ENCODE measurements at regions not wholly inside any gene's neighbourhood (a gene's known extent, or its start where the extent isn't known, plus 50 kb on each side); places are given as distances from the start of the nearest gene placed in this dataset.

GRCh38 chr3:19093084-19093483 lies 55.2 kb upstream of the KCNH8 start:
- DNase-seq (ENCODE audit: low spot score), result no peak
- TF ChIP-seq, protein P1, sequence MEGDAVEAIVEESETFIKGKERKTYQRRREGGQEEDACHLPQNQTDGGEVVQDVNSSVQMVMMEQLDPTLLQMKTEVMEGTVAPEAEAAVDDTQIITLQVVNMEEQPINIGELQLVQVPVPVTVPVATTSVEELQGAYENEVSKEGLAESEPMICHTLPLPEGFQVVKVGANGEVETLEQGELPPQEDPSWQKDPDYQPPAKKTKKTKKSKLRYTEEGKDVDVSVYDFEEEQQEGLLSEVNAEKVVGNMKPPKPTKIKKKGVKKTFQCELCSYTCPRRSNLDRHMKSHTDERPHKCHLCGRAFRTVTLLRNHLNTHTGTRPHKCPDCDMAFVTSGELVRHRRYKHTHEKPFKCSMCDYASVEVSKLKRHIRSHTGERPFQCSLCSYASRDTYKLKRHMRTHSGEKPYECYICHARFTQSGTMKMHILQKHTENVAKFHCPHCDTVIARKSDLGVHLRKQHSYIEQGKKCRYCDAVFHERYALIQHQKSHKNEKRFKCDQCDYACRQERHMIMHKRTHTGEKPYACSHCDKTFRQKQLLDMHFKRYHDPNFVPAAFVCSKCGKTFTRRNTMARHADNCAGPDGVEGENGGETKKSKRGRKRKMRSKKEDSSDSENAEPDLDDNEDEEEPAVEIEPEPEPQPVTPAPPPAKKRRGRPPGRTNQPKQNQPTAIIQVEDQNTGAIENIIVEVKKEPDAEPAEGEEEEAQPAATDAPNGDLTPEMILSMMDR (IDR thresholded peaks at IDR 0.05; ENCODE audit: extremely low read depth, missing control alignments), result no peak

DNA sequence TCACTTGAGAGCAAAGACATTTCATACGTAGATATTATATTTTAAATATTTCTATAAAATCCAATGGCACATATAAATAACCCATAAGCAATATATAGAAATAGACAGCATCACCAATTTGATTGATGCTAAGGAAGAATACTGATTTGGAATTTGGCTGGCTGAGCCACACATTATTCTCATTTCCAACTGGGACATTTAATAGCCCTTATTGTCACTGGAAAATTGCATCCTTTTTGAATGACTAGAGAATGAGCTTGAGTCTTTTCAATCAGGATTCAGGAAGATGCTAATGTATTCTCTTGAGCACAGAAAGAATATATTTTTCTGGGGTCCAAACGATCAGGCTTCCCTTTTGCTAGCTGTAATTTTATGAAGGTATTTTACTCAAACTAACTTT lies 70.9 kb upstream of the KCNH8 start:
- TF ChIP-seq, protein P1 (IDR thresholded peaks at IDR 0.05; ENCODE audit: extremely low read depth, missing control alignments), result no peak
- DNase-seq (ENCODE audit: low spot score), result no peak

- TF ChIP-seq, protein P1 (IDR thresholded peaks at IDR 0.05; ENCODE audit: extremely low read depth, missing control alignments), result no peak
- no peak for DNase-seq (ENCODE audit: low spot score)
These were observed 73.3 kb upstream of the KCNH8 start for GRCh38 chr3:19075037-19075436.

- TF ChIP-seq, protein P1 (IDR thresholded peaks at IDR 0.05; ENCODE audit: extremely low read depth, missing control alignments), result no peak
- no peak for DNase-seq (ENCODE audit: low spot score)
These were observed 73.9 kb upstream of the KCNH8 start for GRCh38 chr3:19074257-19074900.

DNA sequence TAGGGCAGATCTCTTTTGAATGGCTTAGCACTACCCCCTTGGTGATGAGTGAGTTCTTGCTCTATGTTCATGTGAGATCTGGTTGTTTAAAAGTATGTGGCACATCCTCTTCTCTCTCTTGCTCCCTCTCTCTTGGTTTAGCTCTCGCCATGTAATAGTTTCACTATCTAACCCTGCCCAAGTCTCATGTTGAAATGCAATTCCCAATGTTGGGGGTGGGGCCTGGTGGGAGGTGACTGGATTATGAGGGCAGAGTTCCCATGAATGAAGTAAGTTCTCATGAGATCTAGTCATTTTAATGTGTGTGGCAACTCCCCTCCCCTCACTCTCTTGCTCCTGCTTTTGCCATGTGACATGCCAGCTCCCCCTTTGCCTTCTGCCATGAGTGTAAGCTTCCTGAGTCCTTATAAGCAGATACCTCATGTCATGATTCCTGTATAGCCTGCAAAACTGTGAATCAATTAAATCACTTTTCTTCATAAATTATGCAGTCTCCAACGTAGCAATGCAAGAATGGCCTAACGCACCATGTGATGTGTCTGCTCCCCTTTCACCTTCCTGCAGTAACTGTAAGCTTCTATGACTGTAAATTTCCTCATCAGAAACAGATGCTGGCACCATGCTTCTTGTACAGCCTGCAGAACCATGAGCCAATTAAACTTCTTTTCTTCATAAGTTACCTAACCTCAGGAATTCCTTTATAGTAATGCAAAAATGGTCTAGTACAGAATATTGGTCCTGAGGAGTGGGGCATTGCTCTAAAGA lies 74.8 kb upstream of the KCNH8 start:
- TF ChIP-seq, protein P1 (IDR thresholded peaks at IDR 0.05; ENCODE audit: extremely low read depth, missing control alignments), result no peak
- DNase-seq (ENCODE audit: low spot score), result no peak

- TF ChIP-seq, protein P1 (IDR thresholded peaks at IDR 0.05; ENCODE audit: extremely low read depth, missing control alignments), result no peak
- no peak for DNase-seq (ENCODE audit: low spot score)
These were observed 78.0 kb upstream of the KCNH8 start for GRCh38 chr3:19070325-19070724.

DNA sequence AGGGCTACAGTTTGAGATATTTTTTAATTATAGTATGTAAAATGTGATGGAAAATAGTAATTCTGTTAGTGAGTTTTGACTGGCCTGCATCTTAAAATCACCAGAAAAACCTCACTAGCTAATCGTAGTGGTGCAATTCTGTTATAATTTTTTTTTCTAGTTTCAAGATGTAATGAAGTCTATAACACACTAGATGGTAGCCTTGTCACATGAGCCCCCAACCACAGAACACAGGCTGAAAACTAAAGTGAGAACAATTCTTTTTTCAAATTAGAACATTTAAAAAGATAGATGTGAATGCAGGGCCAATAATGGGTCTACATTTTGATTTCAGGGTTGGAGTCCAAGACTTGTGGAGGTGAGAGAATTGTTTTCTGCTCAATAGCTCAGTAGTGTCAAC lies 83.3 kb upstream of the KCNH8 start:
- DNase-seq (ENCODE audit: low spot score), result peak; percentile 1
- TF ChIP-seq, protein P1 (IDR thresholded peaks at IDR 0.05; ENCODE audit: extremely low read depth, missing control alignments), result no peak
